MM.1S (cell line): ENCODE measurements at regions not wholly inside any gene's neighbourhood (a gene's known extent, or its start where the extent isn't known, plus 50 kb on each side); places are given as distances from the start of the nearest gene placed in this dataset.

Experiments used
- CTCF ChIP-seq: fragments of 300-600 bp; sonication (generic); IDR thresholded peaks from 2 replicates; pipeline ENCODE4 v1.5.1; 2016; ENCODE audit warnings: antibody characterized with exemption, low read length, mixed read lengths
- EZH2 ChIP-seq: fragments of 300-600 bp; sonication (generic); optimal IDR thresholded peaks from 2 replicates; pipeline ENCODE3; 2017; ENCODE audit warnings: low read depth, mild to moderate bottlenecking, antibody characterized with exemption, low read length, mixed read lengths
- EZH2phosphoT487 ChIP-seq: fragments of 300-600 bp; sonication (generic); IDR thresholded peaks from 2 replicates; pipeline ENCODE4 v1.6.1; 2018; ENCODE audit warnings: antibody characterized with exemption, low read length

- no peak for TF ChIP-seq CTCF
- TF ChIP-seq EZH2phosphoT487: no peak
- TF ChIP-seq EZH2: no peak
These were observed 681.1 kb downstream of the DHX35 start for GRCh38 chr20:39643292-39643691.
